Heart left ventricle (tissue), 13 donors: ENCODE measurements at regions not wholly inside any gene's neighbourhood (a gene's known extent, or its start where the extent isn't known, plus 50 kb on each side); places are given as distances from the start of the nearest gene placed in this dataset.

Source experiments
- POLR2A ChIP-seq, 2 donors: fragments of 450-650 bp; IDR thresholded peaks; one replicate each; pipeline ENCODE4 v1.6.1; 2017; ENCODE audit warnings: antibody characterized with exemption in 2 of 2, mild to moderate bottlenecking in 2 of 2, moderate library complexity in 2 of 2
- TF ChIP-seq, protein P1 (sequence below), 12 donors: fragments of 200-600 bp; sonication (generic) in 4 of 12; IDR thresholded peaks; one replicate each; pipeline versions ENCODE4 v1.5.0 to v1.8.0; 2018 to 2022; ENCODE audit warnings: antibody characterized with exemption in 12 of 12, mild to moderate bottlenecking in 5 of 12
- donor health status: ischemic (EF 13 %, LVEDD 7.1; RV severe dilation, severe dysfunction).
- donor health status: DM: no; HTN: yes; CAD: no.
- donor health status: DM: no; HTN: no; CAD: no.
- donor health status: ischemic (EF 25% LVEDD 6.9; RV normal size, moderate dysfunction).
- donor health status: ischemic (EF 25% LVEDD 5.7; RV mildly dilated, moderate dysfunction).
- donor health status: ischemic (EF 35%, LVEDD 5.7; RV mildly dilated, moderate dysfunction).
- donor health status: nonischemic (EF 11% LVEDD 7.7; RV severe dilation, severe dysfunction).
- donor health status: DM: yes; HTN: yes; CAD: no.
- donor health status: PGD.
- donor health status: ischemic (EF 29% LVEDD 5.4; RV normal size, mild dysfunction).
- donor health status: nonischemic (EF 23%, LVEDD 6.1; RV moderate dilation, normal function).

DNA sequence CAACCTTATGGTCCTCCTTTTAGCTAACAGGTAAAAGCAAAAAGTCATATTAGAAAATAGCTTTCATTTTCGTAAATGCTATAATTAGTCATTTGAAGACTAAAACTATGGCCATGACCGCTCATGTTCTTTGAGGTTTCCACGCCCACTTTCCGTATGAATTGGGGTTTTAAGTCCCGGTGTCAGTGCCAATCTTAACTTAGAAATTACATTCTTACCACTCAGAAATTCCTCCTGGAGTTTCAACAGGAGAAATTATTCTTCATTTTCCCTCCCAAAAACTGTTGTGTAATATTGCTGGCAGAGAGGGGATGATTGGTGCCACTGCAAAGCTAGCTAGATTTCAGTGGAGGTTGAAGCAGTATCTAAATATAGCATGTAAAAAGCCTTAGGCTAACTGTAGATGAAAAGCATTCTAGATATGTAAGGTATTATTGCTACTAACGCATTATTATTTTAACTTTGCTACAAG lies 71.0 kb upstream of the MDFIC2 start:
- no peak for TF ChIP-seq POLR2A (IDR thresholded peaks at IDR 0.05)
- TF ChIP-seq, protein P1, sequence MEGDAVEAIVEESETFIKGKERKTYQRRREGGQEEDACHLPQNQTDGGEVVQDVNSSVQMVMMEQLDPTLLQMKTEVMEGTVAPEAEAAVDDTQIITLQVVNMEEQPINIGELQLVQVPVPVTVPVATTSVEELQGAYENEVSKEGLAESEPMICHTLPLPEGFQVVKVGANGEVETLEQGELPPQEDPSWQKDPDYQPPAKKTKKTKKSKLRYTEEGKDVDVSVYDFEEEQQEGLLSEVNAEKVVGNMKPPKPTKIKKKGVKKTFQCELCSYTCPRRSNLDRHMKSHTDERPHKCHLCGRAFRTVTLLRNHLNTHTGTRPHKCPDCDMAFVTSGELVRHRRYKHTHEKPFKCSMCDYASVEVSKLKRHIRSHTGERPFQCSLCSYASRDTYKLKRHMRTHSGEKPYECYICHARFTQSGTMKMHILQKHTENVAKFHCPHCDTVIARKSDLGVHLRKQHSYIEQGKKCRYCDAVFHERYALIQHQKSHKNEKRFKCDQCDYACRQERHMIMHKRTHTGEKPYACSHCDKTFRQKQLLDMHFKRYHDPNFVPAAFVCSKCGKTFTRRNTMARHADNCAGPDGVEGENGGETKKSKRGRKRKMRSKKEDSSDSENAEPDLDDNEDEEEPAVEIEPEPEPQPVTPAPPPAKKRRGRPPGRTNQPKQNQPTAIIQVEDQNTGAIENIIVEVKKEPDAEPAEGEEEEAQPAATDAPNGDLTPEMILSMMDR (IDR thresholded peaks at IDR 0.05), result no peak
